Thoracic aorta (tissue), 2 donors: ENCODE measurements at regions not wholly inside any gene's neighbourhood (a gene's known extent, or its start where the extent isn't known, plus 50 kb on each side); places are given as distances from the start of the nearest gene placed in this dataset.
"Not testable (repeated sequence)": the region's sequence is repeated elsewhere in the genome, so short reads cannot be mapped to it uniquely, and the experiment has no call there.

ENCODE experiments used
- ATAC-seq: fragments of 150-250 bp; one replicate; pipeline ENCODE4 v1.8.0; 2017; ENCODE audit warnings: low read depth; ENCODE audit not compliant: insufficient number of reproducible peaks, low FRiP score
- DNase-seq: peaks from one replicate; pipeline ENCODE4 v3.0.0-alpha.2; 2020; ENCODE audit warnings: low spot score
- H3K27ac ChIP-seq, 2 donors: fragments of 200-600 bp; sonication (generic); 1 replicate in 1 of 2; 2 replicates in 1 of 2; pipeline ENCODE4 v1.5.1; 2016; ENCODE audit warnings: mild to moderate bottlenecking in 2 of 2, moderate library complexity in 2 of 2
- H3K27me3 ChIP-seq: fragments of 200-600 bp; sonication (generic); replicated peaks from 2 replicates; pipeline ENCODE4 v1.6.0; 2016; ENCODE audit warnings: mild to moderate bottlenecking; ENCODE audit not compliant: insufficient read depth
- H3K36me3 ChIP-seq: fragments of 200-600 bp; sonication (generic); one replicate; pipeline ENCODE4 v1.5.1; 2016
- H3K4me1 ChIP-seq, 2 donors: fragments of 200-600 bp; sonication (generic); 1 replicate in 1 of 2; 2 replicates in 1 of 2; pipeline versions ENCODE4 v1.5.1 to v1.6.0; 2016; ENCODE audit warnings: low read depth in 2 of 2, mild to moderate bottlenecking in 1 of 2; ENCODE audit not compliant: control insufficient read depth in 1 of 2
- H3K4me3 ChIP-seq: fragments of 200-600 bp; sonication (generic); 2 replicates; pipeline ENCODE4 v1.5.1; 2016; ENCODE audit warnings: mild to moderate bottlenecking
- H3K9me3 ChIP-seq: fragments of 200-600 bp; sonication (generic); 2 replicates; pipeline ENCODE4 v1.5.1; 2016
- CTCF ChIP-seq: fragments of 200-600 bp; sonication (generic); IDR thresholded peaks from one replicate; pipeline ENCODE4 v1.5.1; 2019; ENCODE audit warnings: antibody characterized with exemption

GRCh38 chr6:139882234-139882633, 507.8 kb upstream of the CITED2 start:
- Histone ChIP-seq H3K27me3 (no peaks in the 10 kb centered on the region), H3K27ac (peak overlapping the region; percentile 6 to 63), H3K9me3 (no peaks in the 10 kb centered on the region), H3K4me3 (peak overlapping the region; percentile 40), H3K36me3 (no peaks in the 10 kb centered on the region), H3K4me1 (peaks cover 11 to 24% of the 10 kb centered on the region in 2 donors)
- no peak for TF ChIP-seq CTCF
- DNase-seq (no peak), ATAC-seq (no peak)

- ATAC-seq (no peak), DNase-seq (no peak)
- peak overlapping the region; percentile 40 for H3K4me3 ChIP-seq
- peak; percentile 42 for TF ChIP-seq CTCF
- H3K9me3 ChIP-seq: no peaks in the 10 kb centered on the region
- no peaks in the 10 kb centered on the region for H3K27me3 ChIP-seq
- H3K4me1 ChIP-seq: peaks cover 11 to 24% of the 10 kb centered on the region in 2 donors
- H3K27ac ChIP-seq: peak overlapping the region in 1 of 2 donors; percentile 63
- H3K36me3 ChIP-seq: no peaks in the 10 kb centered on the region
These were observed 507.3 kb upstream of the CITED2 start for GRCh38 chr6:139881728-139882211.

- Histone ChIP-seq H3K27ac (no peak overlapping the region), H3K9me3 (no peaks in the 10 kb centered on the region), H3K27me3 (no peaks in the 10 kb centered on the region), H3K4me3 (no peak overlapping the region), H3K4me1 (peaks cover 11 to 24% of the 10 kb centered on the region in 2 donors), H3K36me3 (no peaks in the 10 kb centered on the region)
- no peak for ATAC-seq
- no peak for DNase-seq
- TF ChIP-seq CTCF: no peak
These were observed 506.8 kb upstream of the CITED2 start for GRCh38 chr6:139881236-139881635.

- H3K36me3 ChIP-seq: no peaks in the 10 kb centered on the region
- no peak overlapping the region for H3K27ac ChIP-seq
- H3K4me1 ChIP-seq: peaks cover 11 to 24% of the 10 kb centered on the region in 2 donors
- no peaks in the 10 kb centered on the region for H3K27me3 ChIP-seq
- DNase-seq (no peak), ATAC-seq (no peak)
- no peak overlapping the region for H3K4me3 ChIP-seq
- no peaks in the 10 kb centered on the region for H3K9me3 ChIP-seq
- no peak for TF ChIP-seq CTCF
These were observed 505.4 kb upstream of the CITED2 start for GRCh38 chr6:139879823-139880356.

GRCh38 chr6:139879241-139879640, 504.8 kb upstream of the CITED2 start:
- not testable (repeated sequence) for H3K27me3 ChIP-seq, H3K4me3 ChIP-seq, ATAC-seq, H3K9me3 ChIP-seq, H3K27ac ChIP-seq, DNase-seq, H3K36me3 ChIP-seq
- peaks cover 11 to 24% of the 10 kb centered on the region in 2 donors for H3K4me1 ChIP-seq
